Type B pancreatic cell (in vitro differentiated cells): ENCODE measurements at regions not wholly inside any gene's neighbourhood (a gene's known extent, or its start where the extent isn't known, plus 50 kb on each side); places are given as distances from the start of the nearest gene placed in this dataset.

ENCODE experiments used
- DNase-seq: peaks from one replicate; pipeline ENCODE4 v3.0.0; 2021; ENCODE audit warnings: mixed read lengths; ENCODE audit not compliant: unreplicated experiment; ENCODE audit errors: extremely low spot score
- H3K27ac Mint-ChIP-seq: 2 replicates; pipeline ENCODE4 v1.8.0; 2021; ENCODE audit warnings: mild to moderate bottlenecking, mixed read lengths
- H3K27me3 Mint-ChIP-seq: 2 replicates; pipeline ENCODE4 v1.8.0; 2021; ENCODE audit warnings: mixed read lengths
- H3K36me3 Mint-ChIP-seq: 2 replicates; pipeline ENCODE4 v1.8.0; 2021; ENCODE audit warnings: mixed read lengths
- H3K4me1 Mint-ChIP-seq: one replicate; pipeline ENCODE4 v1.8.0; 2021; ENCODE audit warnings: mixed read lengths; ENCODE audit not compliant: unreplicated experiment
- H3K4me3 Mint-ChIP-seq: 2 replicates; pipeline ENCODE4 v1.8.0; 2021; ENCODE audit warnings: mild to moderate bottlenecking, mixed read lengths
- H3K9me3 Mint-ChIP-seq: 2 replicates; pipeline ENCODE4 v1.8.0; 2021; ENCODE audit warnings: mixed read lengths
- TF ChIP-seq, protein P1 (sequence below): fragments of 200-600 bp; sonication (generic); conservative IDR thresholded peaks from 2 replicates; pipeline ENCODE4 v1.5.0; 2021; ENCODE audit warnings: antibody characterized with exemption, mild to moderate bottlenecking

- H3K4me1 Mint-ChIP-seq = peaks cover 5% of the 10 kb centered on the region
- DNase-seq = no peak
- TF ChIP-seq, protein P1, sequence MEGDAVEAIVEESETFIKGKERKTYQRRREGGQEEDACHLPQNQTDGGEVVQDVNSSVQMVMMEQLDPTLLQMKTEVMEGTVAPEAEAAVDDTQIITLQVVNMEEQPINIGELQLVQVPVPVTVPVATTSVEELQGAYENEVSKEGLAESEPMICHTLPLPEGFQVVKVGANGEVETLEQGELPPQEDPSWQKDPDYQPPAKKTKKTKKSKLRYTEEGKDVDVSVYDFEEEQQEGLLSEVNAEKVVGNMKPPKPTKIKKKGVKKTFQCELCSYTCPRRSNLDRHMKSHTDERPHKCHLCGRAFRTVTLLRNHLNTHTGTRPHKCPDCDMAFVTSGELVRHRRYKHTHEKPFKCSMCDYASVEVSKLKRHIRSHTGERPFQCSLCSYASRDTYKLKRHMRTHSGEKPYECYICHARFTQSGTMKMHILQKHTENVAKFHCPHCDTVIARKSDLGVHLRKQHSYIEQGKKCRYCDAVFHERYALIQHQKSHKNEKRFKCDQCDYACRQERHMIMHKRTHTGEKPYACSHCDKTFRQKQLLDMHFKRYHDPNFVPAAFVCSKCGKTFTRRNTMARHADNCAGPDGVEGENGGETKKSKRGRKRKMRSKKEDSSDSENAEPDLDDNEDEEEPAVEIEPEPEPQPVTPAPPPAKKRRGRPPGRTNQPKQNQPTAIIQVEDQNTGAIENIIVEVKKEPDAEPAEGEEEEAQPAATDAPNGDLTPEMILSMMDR = no peak
- no peaks in the 10 kb centered on the region for H3K36me3 Mint-ChIP-seq
- no peaks in the 10 kb centered on the region for H3K9me3 Mint-ChIP-seq
- H3K4me3 Mint-ChIP-seq = no peak overlapping the region
- H3K27ac Mint-ChIP-seq = no peak overlapping the region
- peaks cover 7% of the 10 kb centered on the region for H3K27me3 Mint-ChIP-seq
Measured at GRCh38 chr11:81340225-81340624, 1393.4 kb downstream of the FAM181B start.

- H3K27ac Mint-ChIP-seq = no peak overlapping the region
- TF ChIP-seq, protein P1 = no peak
- H3K36me3 Mint-ChIP-seq = no peaks in the 10 kb centered on the region
- no peaks in the 10 kb centered on the region for H3K9me3 Mint-ChIP-seq
- DNase-seq = no peak
- H3K27me3 Mint-ChIP-seq = peaks cover 7% of the 10 kb centered on the region
- H3K4me3 Mint-ChIP-seq = no peak overlapping the region
- H3K4me1 Mint-ChIP-seq = peaks cover 5% of the 10 kb centered on the region
Measured at GRCh38 chr11:81339521-81339920, 1394.1 kb downstream of the FAM181B start.

- Mint-ChIP-seq H3K27me3 (peaks cover 7% of the 10 kb centered on the region), H3K4me1 (no peaks in the 10 kb centered on the region), H3K9me3 (no peaks in the 10 kb centered on the region), H3K4me3 (no peak overlapping the region), H3K36me3 (no peaks in the 10 kb centered on the region), H3K27ac (no peak overlapping the region)
- DNase-seq = no peak
- TF ChIP-seq, protein P1 = no peak
Measured at GRCh38 chr11:81337756-81338155, 1395.9 kb downstream of the FAM181B start.

DNA sequence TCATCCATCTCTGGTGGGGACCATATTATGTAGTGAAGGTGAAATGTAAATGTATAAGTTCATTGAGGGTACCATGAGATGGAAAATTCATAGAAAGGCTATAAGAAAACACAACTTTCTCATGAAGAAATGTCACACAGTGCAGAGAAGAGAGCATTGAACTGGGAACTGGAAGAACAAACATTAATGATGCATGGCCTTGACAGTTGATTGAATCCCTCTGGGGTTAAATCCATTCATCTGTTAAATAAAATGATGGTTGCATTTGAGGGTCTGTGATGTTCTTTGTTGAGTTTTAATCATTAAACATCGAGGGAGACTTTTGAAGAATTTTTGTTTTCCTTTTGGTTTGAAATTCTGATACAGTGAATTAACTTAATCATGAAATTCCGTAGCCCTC is 1401.4 kb downstream of the FAM181B start:
- no peaks in the 10 kb centered on the region for H3K9me3 Mint-ChIP-seq
- no peak overlapping the region for H3K27ac Mint-ChIP-seq
- H3K36me3 Mint-ChIP-seq = no peaks in the 10 kb centered on the region
- TF ChIP-seq, protein P1 = no peak
- no peak overlapping the region for H3K4me3 Mint-ChIP-seq
- no peak for DNase-seq
- H3K4me1 Mint-ChIP-seq = no peaks in the 10 kb centered on the region
- peaks cover 2% of the 10 kb centered on the region for H3K27me3 Mint-ChIP-seq

DNA sequence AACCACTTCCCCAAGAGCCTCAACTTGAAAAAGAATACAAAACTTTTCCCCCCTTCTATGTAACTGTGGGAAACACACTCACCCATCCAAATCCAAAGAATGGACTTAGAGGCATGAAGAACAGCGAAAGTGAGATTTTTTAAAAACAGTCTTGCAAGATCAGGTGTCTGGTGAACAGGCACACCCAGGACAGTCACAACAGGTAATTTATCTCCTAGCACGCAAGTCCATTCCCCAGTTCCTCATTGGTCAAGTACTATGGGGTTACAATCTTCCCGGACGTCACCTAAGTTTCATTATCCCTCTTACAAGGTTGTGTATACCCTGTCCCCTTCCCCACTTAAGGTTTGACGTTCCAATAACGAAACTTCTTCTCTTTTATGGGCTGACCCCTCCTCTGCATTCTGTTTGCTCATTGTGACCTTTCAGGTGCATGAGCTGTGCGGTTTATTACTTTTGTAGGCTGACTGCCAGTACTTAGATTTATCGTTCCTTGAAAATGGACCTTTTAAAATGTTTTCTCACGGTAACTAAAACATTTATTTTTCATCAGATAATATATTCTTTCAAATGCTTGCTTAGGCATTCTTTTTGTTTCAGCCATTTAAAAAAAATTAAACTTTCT is 1401.9 kb downstream of the FAM181B start:
- Mint-ChIP-seq H3K4me1 (no peaks in the 10 kb centered on the region), H3K9me3 (no peaks in the 10 kb centered on the region), H3K36me3 (no peaks in the 10 kb centered on the region), H3K27ac (no peak overlapping the region), H3K27me3 (no peaks in the 10 kb centered on the region), H3K4me3 (no peak overlapping the region)
- TF ChIP-seq, protein P1 = no peak
- no peak for DNase-seq

DNA sequence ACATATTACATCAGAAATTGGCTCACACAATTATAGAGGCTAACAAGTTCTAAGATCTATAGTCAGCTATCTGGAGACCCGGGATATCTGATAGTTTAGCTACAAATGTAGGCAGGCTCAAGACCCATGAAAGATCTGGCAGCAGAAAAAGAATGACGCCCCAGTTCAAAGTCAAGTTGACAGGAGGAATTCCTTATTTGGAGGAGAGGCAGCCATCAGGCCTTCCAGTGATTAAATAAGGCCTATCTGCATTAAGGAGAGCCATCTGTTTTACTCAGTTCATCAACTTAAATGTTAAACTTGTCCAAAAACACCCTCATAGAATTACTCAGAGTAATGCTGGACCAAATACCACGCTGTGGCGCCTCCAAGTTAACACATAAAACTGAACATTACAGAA is 1402.6 kb downstream of the FAM181B start:
- no peak overlapping the region for H3K27ac Mint-ChIP-seq
- H3K4me1 Mint-ChIP-seq = no peaks in the 10 kb centered on the region
- no peaks in the 10 kb centered on the region for H3K27me3 Mint-ChIP-seq
- no peaks in the 10 kb centered on the region for H3K36me3 Mint-ChIP-seq
- no peak for DNase-seq
- TF ChIP-seq, protein P1 = no peak
- H3K9me3 Mint-ChIP-seq = no peaks in the 10 kb centered on the region
- H3K4me3 Mint-ChIP-seq = no peak overlapping the region
